Liver (tissue), 8 donors: ENCODE measurements at regions not wholly inside any gene's neighbourhood (a gene's known extent, or its start where the extent isn't known, plus 50 kb on each side); places are given as distances from the start of the nearest gene placed in this dataset.

Source experiments
- DNase-seq: peaks from one replicate; pipeline ENCODE4 v3.0.0-alpha.2; 2017; ENCODE audit warnings: low spot score
- H3K27ac ChIP-seq, 2 donors: one replicate each; pipeline ENCODE4 v1.7.0; 2013; ENCODE audit warnings: inconsistent platforms in 2 of 2, low read length in 2 of 2, control low read depth in 1 of 2, low read depth in 1 of 2, mild to moderate bottlenecking in 1 of 2
- H3K27me3 ChIP-seq, 4 donors: one replicate each; pipeline versions ENCODE4 v1.6.1 to v1.7.0; 2013; ENCODE audit warnings: low read length in 3 of 4, inconsistent platforms in 1 of 4, mild to moderate bottlenecking in 1 of 4, moderate library complexity in 1 of 4; ENCODE audit not compliant: control insufficient read depth in 4 of 4, insufficient read depth in 4 of 4
- H3K36me3 ChIP-seq, 4 donors: one replicate each; pipeline versions ENCODE4 v1.6.1 to v1.7.0; 2013; ENCODE audit warnings: low read length in 3 of 4, mild to moderate bottlenecking in 3 of 4, low read depth in 1 of 4, moderate library complexity in 1 of 4; ENCODE audit not compliant: control insufficient read depth in 4 of 4, insufficient read depth in 3 of 4
- H3K4me1 ChIP-seq, 4 donors: one replicate each; pipeline versions ENCODE4 v1.6.1 to v1.7.0; 2013; ENCODE audit warnings: low read length in 3 of 4, mild to moderate bottlenecking in 3 of 4, moderate library complexity in 1 of 4; ENCODE audit not compliant: control insufficient read depth in 4 of 4, insufficient read depth in 4 of 4
- H3K4me3 ChIP-seq, 3 donors: one replicate each; pipeline versions ENCODE4 v1.6.1 to v1.7.0; 2013; ENCODE audit warnings: low read length in 3 of 3, control low read depth in 1 of 3, low read depth in 1 of 3, mild to moderate bottlenecking in 1 of 3
- H3K9ac ChIP-seq, 2 donors: one replicate each; pipeline ENCODE4 v1.7.0; 2013; ENCODE audit warnings: low read length in 2 of 2, mild to moderate bottlenecking in 2 of 2, moderate library complexity in 2 of 2, control low read depth in 1 of 2, low read depth in 1 of 2
- H3K9me3 ChIP-seq, 4 donors: one replicate each; pipeline versions ENCODE4 v1.6.1 to v1.7.0; 2013; ENCODE audit warnings: low read length in 3 of 4; ENCODE audit not compliant: control insufficient read depth in 4 of 4
- CTCF ChIP-seq: fragments of 150-350 bp; IDR thresholded peaks from 2 replicates; pipeline ENCODE4 v1.5.1; 2017; ENCODE audit warnings: improper control_type of control experiment, low read depth, low read length; ENCODE audit not compliant: missing input control
- EGR1 ChIP-seq, 2 donors: IDR thresholded peaks; 2 replicates each; pipeline ENCODE4 v1.6.1; 2016 to 2018; ENCODE audit warnings: antibody characterized with exemption in 2 of 2, low read depth in 2 of 2
- FOXA1 ChIP-seq: IDR thresholded peaks from 2 replicates; pipeline ENCODE4 v1.6.1; 2016; ENCODE audit warnings: antibody characterized with exemption
- FOXA2 ChIP-seq: IDR thresholded peaks from 2 replicates; pipeline ENCODE4 v1.6.1; 2016; ENCODE audit warnings: antibody characterized with exemption
- GABPA ChIP-seq, 2 donors: IDR thresholded peaks in 1 of 2; conservative IDR thresholded peaks in 1 of 2; 2 replicates each; pipeline ENCODE4 v1.6.1; 2016; ENCODE audit warnings: antibody characterized with exemption in 2 of 2, mild to moderate bottlenecking in 1 of 2, moderate library complexity in 1 of 2
- HNF4A ChIP-seq, 2 donors: conservative IDR thresholded peaks; 2 replicates each; pipeline ENCODE4 v1.6.1; 2016; ENCODE audit warnings: antibody characterized with exemption in 2 of 2, mild to moderate bottlenecking in 2 of 2
- JUND ChIP-seq, 2 donors: IDR thresholded peaks; 2 replicates each; pipeline ENCODE4 v1.6.1; 2016; ENCODE audit warnings: antibody characterized with exemption in 2 of 2
- MAX ChIP-seq: IDR thresholded peaks from 2 replicates; pipeline ENCODE4 v1.6.1; 2016; ENCODE audit warnings: antibody characterized with exemption
- NR2F2 ChIP-seq: IDR thresholded peaks from 2 replicates; pipeline ENCODE4 v1.6.1; 2016; ENCODE audit warnings: antibody characterized with exemption
- RAD21 ChIP-seq, 2 donors: IDR thresholded peaks; 2 replicates each; pipeline ENCODE4 v1.6.1; 2016; ENCODE audit warnings: antibody characterized with exemption in 2 of 2, mild to moderate bottlenecking in 2 of 2
- REST ChIP-seq: IDR thresholded peaks from 2 replicates; pipeline ENCODE4 v1.6.1; 2016; ENCODE audit warnings: antibody characterized with exemption, mild to moderate bottlenecking
- SP1 ChIP-seq: IDR thresholded peaks from 2 replicates; pipeline ENCODE4 v1.6.1; 2018; ENCODE audit warnings: antibody characterized with exemption, mild to moderate bottlenecking
- TAF1 ChIP-seq: conservative IDR thresholded peaks from 2 replicates; pipeline ENCODE4 v1.6.1; 2016; ENCODE audit warnings: antibody characterized with exemption, mild to moderate bottlenecking
- ZBTB33 ChIP-seq: IDR thresholded peaks from 2 replicates; pipeline ENCODE4 v1.6.1; 2016; ENCODE audit warnings: antibody characterized with exemption
- WGBS: extraction: QIAGEN DNeasy Blood & Tissue Kit; methylation state at CpG from one replicate; pipeline ENCODE4 v1.1.7; 2013; 5-methylcytosine and 5-hydroxymethylcytosine counted together
- donor health status: healthy.
- donor health status: healthy.
- donor health status: healthy.
- donor health status: healthy.
- donor health status: healthy.

GRCh38 chr5:110323357-110323756 lies 403.1 kb downstream of the TMEM232 start:
- no peaks in the 10 kb centered on the region for H3K27me3 ChIP-seq
- 95% methylated on average over 1 of the region's 1 CpG for WGBS
- H3K27ac ChIP-seq, result no peak overlapping the region
- H3K36me3 ChIP-seq, result no peaks in the 10 kb centered on the region
- DNase-seq, result no peak
- H3K4me1 ChIP-seq, result no peaks in the 10 kb centered on the region
- no peaks in the 10 kb centered on the region for H3K9me3 ChIP-seq
- TF ChIP-seq RAD21 (IDR thresholded peaks at IDR 0.05), result no peak
- no peak for TF ChIP-seq CTCF
- no peak for TF ChIP-seq TAF1
- no peak for TF ChIP-seq NR2F2
- TF ChIP-seq REST, result no peak
- no peak for TF ChIP-seq MAX
- TF ChIP-seq JUND (IDR thresholded peaks at IDR 0.05), result no peak
- no peak for TF ChIP-seq HNF4A (conservative IDR thresholded peaks at IDR 0.05)
- H3K4me3 ChIP-seq, result no peak overlapping the region
- H3K9ac ChIP-seq, result no peak overlapping the region

GRCh38 chr5:110323832-110324231 lies 402.6 kb downstream of the TMEM232 start:
- H3K9ac ChIP-seq, result no peak overlapping the region
- H3K4me1 ChIP-seq, result no peaks in the 10 kb centered on the region
- H3K36me3 ChIP-seq, result no peaks in the 10 kb centered on the region
- no peak for DNase-seq
- no peaks in the 10 kb centered on the region for H3K27me3 ChIP-seq
- TF ChIP-seq SP1, result no peak
- H3K9me3 ChIP-seq, result no peaks in the 10 kb centered on the region
- H3K27ac ChIP-seq, result no peak overlapping the region
- no peak overlapping the region for H3K4me3 ChIP-seq

- no peak for DNase-seq
- H3K27ac ChIP-seq, result no peak overlapping the region
- no peaks in the 10 kb centered on the region for H3K27me3 ChIP-seq
- no peak for TF ChIP-seq MAX
- no peak for TF ChIP-seq JUND (IDR thresholded peaks at IDR 0.05)
- TF ChIP-seq NR2F2, result no peak
- no peak for TF ChIP-seq FOXA2
- TF ChIP-seq CTCF, result no peak
- TF ChIP-seq RAD21 (IDR thresholded peaks at IDR 0.05), result no peak
- TF ChIP-seq EGR1 (IDR thresholded peaks at IDR 0.05; ENCODE audit: low read depth in 2 of 2), result no peak
- no peak for TF ChIP-seq FOXA1
- TF ChIP-seq ZBTB33, result no peak
- no peak for TF ChIP-seq GABPA (IDR thresholded peaks at IDR 0.05 in 1 of 2, conservative IDR thresholded peaks at IDR 0.05 in 1 of 2)
- no peak overlapping the region for H3K4me3 ChIP-seq
- no peaks in the 10 kb centered on the region for H3K9me3 ChIP-seq
- no peak overlapping the region for H3K9ac ChIP-seq
- no peaks in the 10 kb centered on the region for H3K36me3 ChIP-seq
- 91% methylated on average over 1 of the region's 1 CpG for WGBS
- no peaks in the 10 kb centered on the region for H3K4me1 ChIP-seq
These were observed 401.6 kb downstream of the TMEM232 start for GRCh38 chr5:110324876-110325275.
